ENCODE measurements at regions not wholly inside any gene's neighbourhood (a gene's known extent, or its start where the extent isn't known, plus 50 kb on each side); places are given as distances from the start of the nearest gene placed in this dataset.

GRCh38 chr13:33937373-33938098 is 119.6 kb downstream of the RFC3 start:
- Histone ChIP-seq H3K27me3 (ENCODE audit: control insufficient read depth in 1 of 2, insufficient read depth in 2 of 2, low read length in 2 of 2) (no peaks in the 10 kb centered on the region), H3K9me3 (ENCODE audit: control insufficient read depth in 1 of 2, insufficient read depth in 1 of 2, low read length in 2 of 2) (no peaks in the 10 kb centered on the region), H3K36me3 (ENCODE audit: insufficient read depth, low read length) (no peaks in the 10 kb centered on the region), H3K4me1 (ENCODE audit: insufficient read depth, low read length) (no peaks in the 10 kb centered on the region), H3K4me3 (ENCODE audit: low read length) (no peak overlapping the region), H3K27ac (ENCODE audit: low read depth in 1 of 2, low read length in 2 of 2) (no peak overlapping the region)
- no peaks in the 10 kb centered on the region for H3K27me3 Mint-ChIP-seq
- intact Hi-C loops (cut with DNase I, micrococcal nuclease): no loop called here
- CTCF ChIA-PET: no interaction called here
- ATAC-seq (ENCODE audit: poor library complexity) (no peak), DNase-seq (no peak)
- H3K36me3 Mint-ChIP-seq (ENCODE audit: low read depth): no peaks in the 10 kb centered on the region
- no peak for TF ChIP-seq CTCF (IDR thresholded peaks at IDR 0.05)
- POLR2A ChIA-PET: no interaction called here
- no peaks in the 10 kb centered on the region for H3K4me1 Mint-ChIP-seq (ENCODE audit: low read depth)
- no peak overlapping the region for H3K27ac Mint-ChIP-seq
- H3K9me3 Mint-ChIP-seq: no peaks in the 10 kb centered on the region
- H3K4me3 Mint-ChIP-seq: no peak overlapping the region

DNA sequence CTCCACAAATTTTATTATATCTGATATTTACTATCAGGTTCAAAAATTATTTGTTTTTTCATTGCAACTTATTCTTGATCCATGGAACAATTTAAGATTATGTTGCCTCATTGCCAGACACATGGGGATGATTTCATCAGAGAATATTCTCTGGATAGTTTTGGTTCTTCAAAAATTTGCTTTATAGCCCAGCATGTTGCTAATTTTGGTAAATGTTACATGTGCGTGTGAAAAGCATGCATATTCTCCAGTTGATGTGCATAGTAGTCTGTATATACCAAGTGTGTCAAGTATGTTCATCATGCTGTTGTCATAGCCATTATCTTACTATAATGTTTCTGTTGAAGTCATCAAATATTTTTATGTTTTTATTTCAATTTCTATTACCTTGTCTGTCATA is 122.3 kb downstream of the RFC3 start:
- DNase-seq: no peak
- ATAC-seq (ENCODE audit: poor library complexity): no peak
- no peak for TF ChIP-seq CTCF (IDR thresholded peaks at IDR 0.05)
- intact Hi-C loops (cut with DNase I, micrococcal nuclease): no loop called here
- no peaks in the 10 kb centered on the region for H3K27me3 ChIP-seq (ENCODE audit: control insufficient read depth in 1 of 2, insufficient read depth in 2 of 2, low read length in 2 of 2)
- Mint-ChIP-seq H3K27me3 (no peaks in the 10 kb centered on the region), H3K27ac (no peak overlapping the region), H3K36me3 (ENCODE audit: low read depth) (no peaks in the 10 kb centered on the region), H3K4me1 (ENCODE audit: low read depth) (no peaks in the 10 kb centered on the region), H3K4me3 (no peak overlapping the region), H3K9me3 (no peaks in the 10 kb centered on the region)
- ChIA-PET POLR2A (no interaction called here), CTCF (no interaction called here)
- no peaks in the 10 kb centered on the region for H3K36me3 ChIP-seq (ENCODE audit: insufficient read depth, low read length)
- H3K4me3 ChIP-seq (ENCODE audit: low read length): no peak overlapping the region
- H3K4me1 ChIP-seq (ENCODE audit: insufficient read depth, low read length): no peaks in the 10 kb centered on the region
- H3K9me3 ChIP-seq (ENCODE audit: control insufficient read depth in 1 of 2, insufficient read depth in 1 of 2, low read length in 2 of 2): no peaks in the 10 kb centered on the region
- H3K27ac ChIP-seq (ENCODE audit: low read depth in 1 of 2, low read length in 2 of 2): no peak overlapping the region

GRCh38 chr13:33940898-33941297 is 122.9 kb downstream of the RFC3 start:
- no peak for TF ChIP-seq CTCF (IDR thresholded peaks at IDR 0.05)
- Histone ChIP-seq H3K4me3 (ENCODE audit: low read length) (no peak overlapping the region), H3K9me3 (ENCODE audit: control insufficient read depth in 1 of 2, insufficient read depth in 1 of 2, low read length in 2 of 2) (no peaks in the 10 kb centered on the region), H3K27me3 (ENCODE audit: control insufficient read depth in 1 of 2, insufficient read depth in 2 of 2, low read length in 2 of 2) (no peaks in the 10 kb centered on the region), H3K4me1 (ENCODE audit: insufficient read depth, low read length) (no peaks in the 10 kb centered on the region), H3K27ac (ENCODE audit: low read depth in 1 of 2, low read length in 2 of 2) (no peak overlapping the region), H3K36me3 (ENCODE audit: insufficient read depth, low read length) (no peaks in the 10 kb centered on the region)
- Mint-ChIP-seq H3K9me3 (no peaks in the 10 kb centered on the region), H3K27ac (no peak overlapping the region), H3K27me3 (no peaks in the 10 kb centered on the region), H3K36me3 (ENCODE audit: low read depth) (no peaks in the 10 kb centered on the region), H3K4me1 (ENCODE audit: low read depth) (no peaks in the 10 kb centered on the region), H3K4me3 (no peak overlapping the region)
- CTCF ChIA-PET: no interaction called here
- POLR2A ChIA-PET: no interaction called here
- no peak for ATAC-seq (ENCODE audit: poor library complexity)
- no peak for DNase-seq
- intact Hi-C loops (cut with DNase I, micrococcal nuclease): no loop called here
